B cell (primary cell): ENCODE measurements at regions not wholly inside any gene's neighbourhood (a gene's known extent, or its start where the extent isn't known, plus 50 kb on each side); places are given as distances from the start of the nearest gene placed in this dataset.

Source experiments
- ATAC-seq: fragments of 200-7000 bp; cut with Tn5 transposase; one replicate; pipeline ENCODE4 v1.10.0; 2021; ENCODE audit warnings: low read depth, mild to moderate bottlenecking, moderate number of reproducible peaks, moderate library complexity
- CTCF ChIA-PET: fragments of 350-600 bp; sonication (Branson Sonifier 250); formaldehyde crosslinking; loops from one replicate; lab custom pipeline; 2021; ENCODE audit warnings: antibody characterized with exemption, inconsistent platforms; lab: Charles Lee
- POLR2A ChIA-PET: fragments of 350-600 bp; sonication (Branson Sonifier 250); formaldehyde crosslinking; loops from one replicate; lab custom pipeline; 2021; ENCODE audit warnings: antibody characterized with exemption; lab: Charles Lee
- DNase-seq: peaks from one replicate; pipeline ENCODE4 v3.0.0; 2013
- H2AFZ ChIP-seq: 2 replicates; pipeline ENCODE4 v1.6.1; 2012; ENCODE audit warnings: mild to moderate bottlenecking, low read depth, low read length; ENCODE audit not compliant: insufficient read depth, poor library complexity, severe bottlenecking
- H3K27ac ChIP-seq, 2 donors: 1 replicate in 1 of 2; 2 replicates in 1 of 2; pipeline ENCODE4 v1.5.1; 2012 to 2013; ENCODE audit warnings: low read length in 2 of 2, mild to moderate bottlenecking in 2 of 2, moderate library complexity in 1 of 2
- H3K27me3 ChIP-seq, 4 experiments: fragments of 200-600 bp in 1 of 4; sonication (generic) in 1 of 4; replicated peaks in 1 of 4; 1 replicate in 2 of 4; 2 replicates in 2 of 4; pipeline versions ENCODE4 v1.6.1 to v1.7.0; 2013 to 2016; ENCODE audit warnings: low read length in 3 of 4, mild to moderate bottlenecking in 2 of 4, mixed read lengths in 1 of 4, moderate library complexity in 1 of 4; ENCODE audit not compliant: insufficient read depth in 4 of 4, control insufficient read depth in 3 of 4; ENCODE audit errors: control extremely low read depth in 1 of 4
- H3K36me3 ChIP-seq, 2 experiments: replicated peaks in 1 of 2; 1 replicate in 1 of 2; 2 replicates in 1 of 2; pipeline versions ENCODE4 v1.6.1 to v1.7.1; 2013; ENCODE audit warnings: low read length in 1 of 2; ENCODE audit not compliant: insufficient read depth in 2 of 2, control insufficient read depth in 1 of 2; ENCODE audit errors: control extremely low read depth in 1 of 2, extremely low read depth in 1 of 2
- H3K4me1 ChIP-seq, 2 donors: fragments of 200-600 bp in 1 of 2; sonication (generic) in 1 of 2; 1 replicate in 1 of 2; 2 replicates in 1 of 2; pipeline versions ENCODE4 v1.5.1 to v1.6.1; 2013 to 2017; ENCODE audit warnings: low read length in 2 of 2; ENCODE audit not compliant: control insufficient read depth in 2 of 2, insufficient read depth in 2 of 2
- H3K4me2 ChIP-seq: replicated peaks from 2 replicates; pipeline ENCODE3; 2012; ENCODE audit warnings: mild to moderate bottlenecking, low read depth, low read length; ENCODE audit not compliant: poor library complexity, severe bottlenecking
- H3K4me3 ChIP-seq, 5 experiments: fragments of 200-600 bp in 1 of 5; sonication (generic) in 1 of 5; 1 replicate in 3 of 5; 2 replicates in 2 of 5; pipeline versions ENCODE4 v1.5.1 to v1.7.0; 2011 to 2016; ENCODE audit warnings: low read length in 4 of 5, mild to moderate bottlenecking in 4 of 5, low read depth in 2 of 5, control low read depth in 1 of 5, moderate library complexity in 1 of 5; ENCODE audit not compliant: insufficient read depth in 1 of 5; ENCODE audit errors: control extremely low read depth in 1 of 5, extremely low read depth in 1 of 5
- H3K79me2 ChIP-seq: fragments of 200-600 bp; sonication (generic); one replicate; pipeline ENCODE4 v1.6.0; 2016; ENCODE audit warnings: low read length; ENCODE audit not compliant: control insufficient read depth, insufficient read depth
- H3K9ac ChIP-seq: fragments of 200-600 bp; sonication (generic); 2 replicates; pipeline ENCODE4 v1.6.1; 2017; ENCODE audit warnings: mild to moderate bottlenecking, low read length, moderate library complexity
- H3K9me3 ChIP-seq, 3 donors: one replicate each; pipeline versions ENCODE4 v1.6.1 to v1.7.1; 2013; ENCODE audit warnings: low read length in 2 of 3; ENCODE audit not compliant: control insufficient read depth in 2 of 3, insufficient read depth in 1 of 3; ENCODE audit errors: control extremely low read depth in 1 of 3
- H4K20me1 ChIP-seq: 2 replicates; pipeline ENCODE4 v1.6.0; 2012; ENCODE audit warnings: mild to moderate bottlenecking, low read length; ENCODE audit not compliant: insufficient read depth, control insufficient read depth, poor library complexity, severe bottlenecking
- H3K27ac Mint-ChIP-seq: one replicate; pipeline ENCODE4 v1.8.0; 2021; ENCODE audit warnings: mixed read lengths
- H3K27me3 Mint-ChIP-seq: one replicate; pipeline ENCODE4 v1.8.0; 2021; ENCODE audit warnings: mixed read lengths
- H3K4me1 Mint-ChIP-seq: one replicate; pipeline ENCODE4 v1.8.0; 2021; ENCODE audit warnings: mixed read lengths
- H3K4me3 Mint-ChIP-seq: one replicate; pipeline ENCODE4 v1.8.0; 2021; ENCODE audit warnings: mixed read lengths
- H3K9me3 Mint-ChIP-seq: one replicate; pipeline ENCODE4 v1.8.0; 2022; ENCODE audit warnings: mixed read lengths; ENCODE audit not compliant: insufficient read depth
- CTCF ChIP-seq: fragments of 200-600 bp; IDR thresholded peaks from one replicate; pipeline ENCODE4 v1.8.0; 2022; ENCODE audit warnings: antibody characterized with exemption, mild to moderate bottlenecking
- EZH2 ChIP-seq: IDR thresholded peaks from 2 replicates; pipeline ENCODE4 v1.6.1; 2012; ENCODE audit warnings: borderline replicate concordance, low read depth, mild to moderate bottlenecking, moderate library complexity, low read length; ENCODE audit not compliant: insufficient read depth, poor library complexity, severe bottlenecking
- WGBS: methylation state at CpG from one replicate; pipeline ENCODE4 v1.1.5; 2013; ENCODE audit warnings: missing lambda C conversion rate; ENCODE audit not compliant: insufficient coverage; 5-methylcytosine and 5-hydroxymethylcytosine counted together
- intact Hi-C: fragments of 100-400 bp; cut with micrococcal nuclease; formaldehyde crosslinking; loops from one replicate; pipeline ENCODE4 v1.10.0; 2022

- POLR2A ChIA-PET, result no interaction called here
These were observed 91.3 kb upstream of the SLC25A36 start for GRCh38 chr3:140850210-140850955.

More at GRCh38 chr3:140850210-140850955, 91.3 kb upstream of the SLC25A36 start:
- H3K4me3 Mint-ChIP-seq, result no peak overlapping the region
- no peak overlapping the region for H3K4me3 ChIP-seq
- H3K27ac ChIP-seq, result no peak overlapping the region
- H3K27ac Mint-ChIP-seq, result no peak overlapping the region
- peaks cover 0 to 3% (median 1%) of the 10 kb centered on the region in 3 donors for H3K9me3 ChIP-seq
- H4K20me1 ChIP-seq, result no peaks in the 10 kb centered on the region
- TF ChIP-seq CTCF (no peak), EZH2 (no peak)
- peaks cover 9 to 11% of the 10 kb centered on the region in 2 donors for H3K4me1 ChIP-seq
- peaks cover 37% of the 10 kb centered on the region for H3K27me3 Mint-ChIP-seq
- 29% methylated on average over 1 of the region's 4 CpGs for WGBS
- H3K4me2 ChIP-seq, result no peak overlapping the region
- H3K79me2 ChIP-seq, result no peaks in the 10 kb centered on the region
- intact Hi-C loops, result no loop called here
- H3K4me1 Mint-ChIP-seq, result peaks cover 10% of the 10 kb centered on the region
- H3K27me3 ChIP-seq, result peaks cover 0 to 11% (median 0%) of the 10 kb centered on the region in 4 experiments
- no peaks in the 10 kb centered on the region for H3K36me3 ChIP-seq
- peaks cover 2% of the 10 kb centered on the region for H3K9me3 Mint-ChIP-seq
- H3K9ac ChIP-seq, result no peak overlapping the region
- H2AFZ ChIP-seq, result no peak overlapping the region
- DNase-seq, result no peak
- ATAC-seq, result no peak
- CTCF ChIA-PET, result interaction anchor here (1.2 to 2.4 kb wide), 2 partner anchors 9 to 13 kb away, joined by 4 to 9 read pairs; no protein-coding TSS in a partner anchor
